Glomerular visceral epithelial cell (primary cell): ENCODE measurements at regions not wholly inside any gene's neighbourhood (a gene's known extent, or its start where the extent isn't known, plus 50 kb on each side); places are given as distances from the start of the nearest gene placed in this dataset.

Experiments used
- DNase-seq: peaks from one replicate; pipeline ENCODE4 v3.0.0-alpha.2; 2016; ENCODE audit errors: extremely low spot score

DNA sequence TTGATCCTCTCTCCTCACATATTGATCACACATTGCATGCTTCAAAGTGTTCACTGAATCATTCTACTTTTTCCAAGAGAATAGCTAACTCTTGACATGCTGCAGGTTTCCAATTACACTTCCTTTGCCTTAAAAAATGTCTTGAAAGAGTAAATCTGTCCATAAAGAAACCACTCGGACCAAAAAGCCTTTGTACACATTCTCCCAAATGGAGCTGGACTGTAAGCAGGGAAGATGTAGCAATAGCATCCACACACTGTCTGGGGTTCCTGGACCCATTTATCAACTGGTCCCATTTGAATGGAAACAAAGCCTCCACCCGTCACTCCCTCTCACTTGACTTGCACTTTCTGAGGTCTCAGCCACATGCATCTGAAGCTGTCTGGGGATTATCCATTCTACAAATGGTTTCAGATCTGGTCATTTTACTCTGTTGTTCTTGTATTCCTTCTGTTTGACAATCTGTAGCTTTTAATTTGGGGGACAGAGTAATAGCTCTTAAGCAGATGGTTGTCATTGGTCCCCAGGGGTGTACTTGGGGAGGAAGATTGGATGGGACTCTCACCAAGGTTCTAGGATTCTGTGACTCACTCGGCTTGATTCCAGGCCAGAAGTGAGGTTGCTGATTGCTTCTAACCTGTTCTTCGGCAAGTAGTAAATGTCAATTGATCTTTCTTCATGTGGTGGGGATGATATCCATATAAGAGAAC lies 203.5 kb downstream of the HIBADH start:
- DNase-seq = no peak

DNA sequence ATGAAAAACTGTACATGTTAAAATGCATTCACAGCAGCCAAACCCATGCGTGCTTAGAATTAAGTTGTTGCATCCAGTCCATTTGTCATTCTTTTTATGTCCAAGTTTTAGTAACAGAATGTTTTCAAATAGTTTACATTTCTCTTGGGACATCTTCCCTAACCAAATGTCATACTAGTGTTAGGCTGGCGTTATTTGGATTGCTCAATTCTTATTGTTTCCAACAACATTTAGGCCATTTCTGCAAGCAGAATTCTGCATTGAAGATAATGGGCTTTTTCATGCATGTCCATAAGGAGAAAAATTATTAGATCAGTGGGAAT lies 203.0 kb downstream of the HIBADH start:
- no peak for DNase-seq

DNA sequence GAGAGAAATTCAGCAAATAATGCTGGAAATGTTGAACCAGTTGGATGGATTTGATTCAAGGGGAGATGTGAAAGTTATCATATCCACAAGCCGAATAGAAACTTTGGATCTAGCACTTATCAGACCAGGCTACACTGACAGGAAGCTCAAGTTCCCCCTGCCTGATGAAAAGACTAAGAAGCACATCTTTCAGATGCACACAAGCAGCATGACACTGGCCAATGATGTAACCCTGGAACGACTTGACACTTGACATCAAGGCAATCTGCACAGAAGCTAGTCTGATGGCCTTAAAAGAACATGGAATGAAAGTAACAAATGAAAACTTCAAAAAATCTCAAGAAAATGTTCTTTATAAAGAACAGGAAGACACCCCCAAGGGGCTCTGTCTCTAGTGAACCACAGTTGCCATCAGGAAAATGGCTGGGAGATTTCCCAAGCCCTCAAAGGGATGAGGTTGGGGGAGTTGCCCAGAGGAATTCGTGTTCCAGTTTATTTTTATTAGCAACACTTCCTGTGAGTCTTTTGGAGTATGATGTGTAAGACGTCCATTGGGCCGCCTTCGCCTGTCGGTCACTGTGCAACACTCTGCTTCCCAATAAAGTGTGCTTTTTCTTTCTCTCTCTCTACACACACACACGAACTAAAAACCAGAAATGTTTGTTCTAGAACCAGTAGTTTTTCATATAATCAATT lies 200.0 kb downstream of the HIBADH start:
- DNase-seq = no peak

DNA sequence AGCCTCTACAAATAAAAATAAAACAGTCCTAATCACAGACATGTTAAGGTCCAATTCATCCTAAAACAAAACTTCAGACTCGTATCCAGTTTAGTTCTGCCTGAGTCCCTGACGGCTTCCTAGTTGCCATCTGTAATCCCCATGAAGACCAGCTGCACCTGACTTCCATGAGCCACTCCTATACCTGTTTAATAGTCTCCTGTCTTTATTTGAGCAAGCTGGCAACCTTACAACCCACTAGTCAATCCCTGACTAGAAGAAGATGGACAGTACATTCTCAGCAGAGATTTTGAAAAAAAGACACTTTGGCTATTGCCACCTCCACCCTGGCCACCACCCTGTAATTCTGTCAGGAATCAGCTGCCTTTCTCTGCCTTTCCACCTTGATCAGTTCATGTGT lies 197.7 kb downstream of the HIBADH start:
- no peak for DNase-seq

DNA sequence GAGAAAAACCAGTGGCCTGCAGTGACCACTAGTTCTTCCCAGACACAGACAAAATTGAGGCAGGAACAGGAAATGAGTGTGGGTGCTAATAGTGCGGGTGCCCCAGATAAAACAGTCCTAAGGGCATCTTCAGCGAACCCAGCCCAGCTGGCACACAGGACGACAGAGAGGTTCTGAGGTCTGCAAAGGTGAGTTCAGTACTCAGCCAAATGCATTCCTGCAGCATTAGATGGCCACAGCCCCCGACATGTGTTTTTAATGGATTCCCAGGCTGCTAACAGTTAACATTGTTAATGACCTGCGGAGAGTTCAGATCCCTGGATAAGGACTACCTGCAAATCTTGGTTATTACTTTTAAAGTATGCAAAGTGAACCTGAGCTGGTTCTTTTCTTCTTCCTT lies 196.0 kb downstream of the HIBADH start:
- no peak for DNase-seq

DNA sequence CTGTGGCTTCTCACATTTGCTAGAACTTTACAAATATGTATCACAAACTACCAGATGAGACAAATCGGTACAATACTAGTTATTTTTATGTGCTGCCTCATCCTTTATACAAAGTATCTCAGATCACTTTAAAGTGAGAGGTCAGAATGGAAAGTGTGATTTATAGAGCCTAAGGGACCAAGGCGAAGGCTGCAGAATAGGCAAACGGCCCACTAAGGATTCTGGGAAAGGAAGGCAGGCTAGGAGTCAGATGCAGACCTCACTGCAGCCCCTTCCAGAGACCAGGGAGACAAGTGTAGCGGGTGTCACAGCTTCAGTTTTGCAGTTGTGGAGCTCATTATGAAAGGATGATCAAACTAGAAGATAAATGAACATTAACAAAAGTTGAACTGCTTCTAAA lies 190.6 kb downstream of the HIBADH start:
- DNase-seq = no peak
